HepG2 (cell line): ENCODE measurements at regions not wholly inside any gene's neighbourhood (a gene's known extent, or its start where the extent isn't known, plus 50 kb on each side); places are given as distances from the start of the nearest gene placed in this dataset.
A peak's percentile ranks its signal among the peaks of the same experiment; 100 is the strongest.

Experiments
- ATAC-seq: fragments of 200-7000 bp; cut with Tn5 transposase; 3 replicates; pipeline ENCODE4 v1.9.1; 2020; ENCODE audit warnings: mild to moderate bottlenecking, moderate library complexity
- BruUV-seq: library from RNA; stranded (reverse); fragments of 400-500 nt; replicated peaks from 2 replicates; lab custom pipeline; 2021; lab: Mats Ljungman, UMichigan
- CTCF ChIA-PET: fragments of 300-600 bp; formaldehyde crosslinking; extraction: SDS; loops from one replicate; lab custom pipeline; 2021; ENCODE audit warnings: low total read pairs, inconsistent platforms, low intra/inter-chr PET ratio; lab: Yijun Ruan, JAX
- POLR2A ChIA-PET: fragments of 350-600 bp; sonication (Branson Sonifier 250); formaldehyde crosslinking; loops from one replicate; lab custom pipeline; 2020; ENCODE audit warnings: antibody characterized with exemption, inconsistent platforms; lab: Yijun Ruan, JAX
- DNase-seq: peaks from one replicate; pipeline ENCODE4 v3.0.0-alpha.2; 2015; ENCODE audit warnings: low spot score
- FAIRE-seq: peaks from 3 replicates; lab custom pipeline; 2011; peaks lifted over from hg19 to GRCh38; lab: Jason Lieb, UNC
- H2AFZ ChIP-seq: one replicate; pipeline ENCODE4 v1.6.1; 2011; ENCODE audit warnings: low read length, inconsistent platforms
- H3K27ac ChIP-seq: fragments of 300-600 bp; 3 replicates; pipeline ENCODE4 v1.8.0; 2011; ENCODE audit warnings: mixed run types, mild to moderate bottlenecking, mixed read lengths, low read length, inconsistent platforms; ENCODE audit not compliant: insufficient read depth; ENCODE audit errors: extremely low read length
- H3K27me3 ChIP-seq, 2 experiments: fragments of 200-600 bp in 1 of 2; 2 replicates in 1 of 2; 3 replicates in 1 of 2; pipeline versions ENCODE4 v1.6.0 to v1.8.0; 2011; ENCODE audit warnings: low read length in 2 of 2, mild to moderate bottlenecking in 2 of 2, moderate library complexity in 2 of 2, inconsistent platforms in 1 of 2; ENCODE audit not compliant: insufficient read depth in 2 of 2, control insufficient read depth in 1 of 2
- H3K36me3 ChIP-seq, 2 experiments: fragments of 200-600 bp in 1 of 2; replicated peaks in 1 of 2; 2 replicates in 1 of 2; 3 replicates in 1 of 2; pipeline versions ENCODE4 v1.5.1 to v1.8.0; 2011; ENCODE audit warnings: low read length in 2 of 2, inconsistent platforms in 1 of 2; ENCODE audit not compliant: insufficient read depth in 2 of 2, control insufficient read depth in 1 of 2
- H3K4me1 ChIP-seq: 2 replicates; pipeline ENCODE4 v1.5.1; 2012; ENCODE audit warnings: low read length, inconsistent platforms; ENCODE audit not compliant: insufficient read depth
- H3K4me2 ChIP-seq: 2 replicates; pipeline ENCODE4 v1.6.0; 2011; ENCODE audit warnings: low read depth, low read length, inconsistent platforms
- H3K4me3 ChIP-seq, 3 experiments: fragments of 200-600 bp in 1 of 3; sonication (generic), shearing (Covaris generic) in 1 of 3; replicated peaks in 1 of 3; 2 replicates each; pipeline ENCODE4 v1.5.1; 2011 to 2016; ENCODE audit warnings: low read length in 3 of 3, inconsistent platforms in 2 of 3, low read depth in 2 of 3, mild to moderate bottlenecking in 2 of 3, control low read depth in 1 of 3, mixed read lengths in 1 of 3; ENCODE audit not compliant: insufficient read depth in 1 of 3
- H3K79me2 ChIP-seq: one replicate; pipeline ENCODE4 v1.6.1; 2011; ENCODE audit warnings: low read length, inconsistent platforms; ENCODE audit not compliant: insufficient read depth
- H3K9ac ChIP-seq: 2 replicates; pipeline ENCODE4 v1.6.0; 2011; ENCODE audit warnings: mild to moderate bottlenecking, low read depth, low read length, inconsistent platforms; ENCODE audit not compliant: insufficient read depth
- H3K9me3 ChIP-seq: 2 replicates; pipeline ENCODE4 v1.5.1; 2012; ENCODE audit warnings: mild to moderate bottlenecking, low read length
- H4K20me1 ChIP-seq: 2 replicates; pipeline ENCODE4 v1.6.0; 2011; ENCODE audit warnings: inconsistent platforms, mild to moderate bottlenecking, low read length, moderate library complexity; ENCODE audit not compliant: insufficient read depth
- FOSL1 ChIP-seq: sonication (generic); formaldehyde crosslinking; IDR thresholded peaks from 2 replicates; pipeline ENCODE4 v1.9.0; 2021; ENCODE audit warnings: missing genetic modification reagents, borderline replicate concordance
- KDM5B ChIP-seq: sonication (generic); formaldehyde crosslinking; IDR thresholded peaks from 2 replicates; pipeline ENCODE4 v1.4.0; 2020; ENCODE audit warnings: missing genetic modification reagents, mild to moderate bottlenecking, borderline replicate concordance
- MIER2 ChIP-seq: IDR thresholded peaks from 2 replicates; pipeline ENCODE4 v1.6.1; 2016; ENCODE audit warnings: missing biosample characterization, missing genetic modification reagents
- MNT ChIP-seq: fragments of 450-650 bp; IDR thresholded peaks from 2 replicates; pipeline ENCODE4 v1.6.1; 2016
- SNAI1 ChIP-seq: sonication (generic); formaldehyde crosslinking; IDR thresholded peaks from 2 replicates; pipeline ENCODE4 v1.5.0; 2020; ENCODE audit warnings: mild to moderate bottlenecking, missing genetic modification reagents, borderline replicate concordance
- ZNF235 ChIP-seq: sonication (generic); formaldehyde crosslinking; IDR thresholded peaks from 2 replicates; pipeline ENCODE4 v1.8.1; 2023; ENCODE audit warnings: mild to moderate bottlenecking, missing genetic modification reagents, borderline replicate concordance
- ZNF891 ChIP-seq: sonication (generic); formaldehyde crosslinking; IDR thresholded peaks from 2 replicates; pipeline ENCODE4 v1.5.0; 2020; ENCODE audit warnings: mild to moderate bottlenecking, missing genetic modification reagents
- WGBS: methylation state at CpG from one replicate; pipeline ENCODE4 v1.1.6; 2017; ENCODE audit warnings: low lambda C conversion rate; 5-methylcytosine and 5-hydroxymethylcytosine counted together
- in situ Hi-C: cut with HindIII; loops from 2 replicates; pipeline ENCODE4 v1.10.0; 2017; ENCODE audit warnings: low pct_unique_long_range_greater_than_20kb; ENCODE audit not compliant: extremely low pct_ligation_motif_present
- intact Hi-C: fragments of 100-400 bp; cut with micrococcal nuclease; formaldehyde crosslinking; loops from one replicate; pipeline ENCODE4 v1.10.0; 2022; ENCODE audit not compliant: unreplicated experiment
- TF ChIP-seq, protein P1 (sequence below): sonication (generic); formaldehyde crosslinking; IDR thresholded peaks from 2 replicates; pipeline ENCODE4 v1.4.0; 2020; ENCODE audit warnings: mild to moderate bottlenecking, missing genetic modification reagents

DNA sequence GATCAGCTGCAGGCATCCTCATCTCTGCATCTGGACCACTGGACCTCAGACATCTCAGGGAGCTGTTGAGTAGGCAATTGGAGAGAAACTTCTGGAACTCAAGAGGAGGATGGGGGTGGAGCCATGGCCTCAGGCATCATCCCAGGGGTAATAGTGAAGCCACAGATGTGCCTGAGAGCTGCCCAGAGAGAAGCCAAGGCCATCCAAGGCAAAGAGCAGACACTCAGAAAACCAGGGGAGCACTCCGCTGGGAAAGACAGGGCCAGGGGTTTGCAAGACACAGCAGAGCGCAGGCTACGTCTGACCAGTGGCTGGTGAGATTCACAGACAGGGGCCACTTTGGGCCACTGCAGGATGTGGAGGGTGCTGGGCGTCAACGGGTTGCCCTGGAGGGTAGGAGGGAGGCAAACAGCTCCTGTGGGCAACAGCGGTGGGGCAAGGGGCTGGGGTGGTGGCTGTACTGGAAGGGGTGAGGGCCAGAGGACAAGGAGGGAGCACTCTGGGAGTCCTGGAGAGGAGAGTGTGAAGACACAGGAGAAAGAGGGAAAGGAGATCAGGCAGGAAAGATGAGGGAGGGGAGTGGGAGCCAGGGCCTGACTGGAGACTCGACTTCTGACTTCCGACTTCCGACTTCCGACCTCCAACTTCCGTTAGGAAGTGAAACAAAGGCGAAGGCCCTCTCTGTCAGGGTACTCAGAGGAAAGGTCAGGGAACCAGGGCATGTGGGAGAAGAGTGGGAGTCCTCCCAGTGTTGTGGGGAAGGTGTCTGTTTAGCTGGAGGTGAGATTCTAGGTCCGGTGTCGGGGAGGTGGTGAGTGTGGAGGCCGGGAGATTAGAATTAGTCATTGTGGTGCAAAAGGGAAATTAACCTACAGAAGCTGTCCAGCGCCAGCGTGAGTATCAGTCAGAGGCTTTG, 69.7 kb upstream of the ANTXRL start (continued):
- TF ChIP-seq SNAI1 (CRISPR knock-in tag) (no peak), ZNF891 (no peak), FOSL1 (CRISPR knock-in tag) (no peak), MIER2 (no peak), KDM5B (CRISPR knock-in tag) (0 out of 2 replicates have a peak, but pooled peaks have one; percentile 23)
- TF ChIP-seq, protein P1, sequence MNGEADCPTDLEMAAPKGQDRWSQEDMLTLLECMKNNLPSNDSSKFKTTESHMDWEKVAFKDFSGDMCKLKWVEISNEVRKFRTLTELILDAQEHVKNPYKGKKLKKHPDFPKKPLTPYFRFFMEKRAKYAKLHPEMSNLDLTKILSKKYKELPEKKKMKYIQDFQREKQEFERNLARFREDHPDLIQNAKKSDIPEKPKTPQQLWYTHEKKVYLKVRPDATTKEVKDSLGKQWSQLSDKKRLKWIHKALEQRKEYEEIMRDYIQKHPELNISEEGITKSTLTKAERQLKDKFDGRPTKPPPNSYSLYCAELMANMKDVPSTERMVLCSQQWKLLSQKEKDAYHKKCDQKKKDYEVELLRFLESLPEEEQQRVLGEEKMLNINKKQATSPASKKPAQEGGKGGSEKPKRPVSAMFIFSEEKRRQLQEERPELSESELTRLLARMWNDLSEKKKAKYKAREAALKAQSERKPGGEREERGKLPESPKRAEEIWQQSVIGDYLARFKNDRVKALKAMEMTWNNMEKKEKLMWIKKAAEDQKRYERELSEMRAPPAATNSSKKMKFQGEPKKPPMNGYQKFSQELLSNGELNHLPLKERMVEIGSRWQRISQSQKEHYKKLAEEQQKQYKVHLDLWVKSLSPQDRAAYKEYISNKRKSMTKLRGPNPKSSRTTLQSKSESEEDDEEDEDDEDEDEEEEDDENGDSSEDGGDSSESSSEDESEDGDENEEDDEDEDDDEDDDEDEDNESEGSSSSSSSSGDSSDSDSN (CRISPR knock-in tag) = no peak
- TF ChIP-seq, all 625 proteins: peak for 5

DNA sequence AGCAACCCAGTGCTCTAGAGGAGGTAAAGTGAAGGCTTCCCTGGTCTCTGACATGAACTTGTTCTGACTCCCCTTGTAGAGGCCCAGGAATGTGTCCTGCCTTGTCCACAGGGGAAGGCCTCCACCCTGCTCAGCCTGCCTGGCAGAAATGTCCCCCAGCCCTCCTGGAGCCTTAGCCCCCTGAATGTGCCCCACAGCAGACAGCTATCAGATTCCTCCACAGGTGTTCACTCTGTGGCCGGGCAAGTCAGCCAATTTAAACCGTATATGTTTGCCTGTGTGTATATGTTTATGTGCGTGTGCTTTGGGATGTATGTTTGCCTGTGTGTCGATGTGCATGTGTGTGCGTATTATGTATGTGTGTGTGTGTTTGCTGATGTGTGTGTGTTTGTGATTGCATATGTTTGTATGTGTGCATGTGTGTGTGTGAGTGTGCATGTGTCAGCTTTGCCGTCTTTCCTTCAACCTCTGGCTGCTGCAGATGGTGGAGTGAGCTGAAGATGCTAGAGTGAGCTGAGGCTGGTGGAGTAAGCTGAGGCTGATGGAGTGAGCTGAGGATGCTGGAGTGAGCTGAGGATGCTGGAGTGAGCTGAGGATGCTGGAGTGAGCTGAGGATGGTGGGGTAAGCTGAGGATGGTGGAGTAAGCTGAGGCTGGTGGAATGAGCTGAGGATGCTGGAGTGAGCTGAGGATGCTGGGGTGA, 68.9 kb upstream of the ANTXRL start:
- no TSS peak for BruUV-seq
- POLR2A ChIA-PET = no interaction called here
- Histone ChIP-seq H3K9ac (no peak overlapping the region), H3K79me2 (no peaks in the 10 kb centered on the region), H2AFZ (peak overlapping the region; percentile 77), H3K27me3 (peaks cover 0 to 15% of the 10 kb centered on the region in 2 experiments; a peak in 3 of 5 replicates), H3K4me2 (peak overlapping the region; percentile 64), H4K20me1 (no peaks in the 10 kb centered on the region), H3K9me3 (no peaks in the 10 kb centered on the region), H3K36me3 (no peaks in the 10 kb centered on the region), H3K27ac (no peak overlapping the region), H3K4me1 (peaks cover 19% of the 10 kb centered on the region), H3K4me3 (peak overlapping the region in 2 of 3 experiments; percentile 5 to 47; a peak in 3 of 6 replicates)
- CTCF ChIA-PET = no interaction called here
- FAIRE-seq = no peak
- TF ChIP-seq ZNF235 (CRISPR knock-in tag) = no peak
- TF ChIP-seq MNT = peak; percentile 41
- whole genome bisulfite sequencing = 38% methylated on average over 6 of the region's 6 CpGs
- in situ Hi-C loops = no loop called here
- ATAC-seq = no peak
- intact Hi-C loops = no loop called here
- DNase-seq = no peak
